Gastroesophageal sphincter (tissue), 4 donors: ENCODE measurements at regions not wholly inside any gene's neighbourhood (a gene's known extent, or its start where the extent isn't known, plus 50 kb on each side); places are given as distances from the start of the nearest gene placed in this dataset.
A peak's percentile ranks its signal among the peaks of the same experiment; 100 is the strongest.

Source experiments
- ATAC-seq: fragments of 150-250 bp; one replicate; pipeline ENCODE4 v1.9.1; 2016; ENCODE audit warnings: mild to moderate bottlenecking, moderate library complexity
- H3K27ac ChIP-seq, 4 donors: fragments of 200-600 bp; sonication (generic) in 3 of 4; 1 replicate in 3 of 4; 2 replicates in 1 of 4; pipeline ENCODE4 v1.5.1; 2016 to 2019
- H3K27me3 ChIP-seq: fragments of 200-600 bp; sonication (generic); one replicate; pipeline ENCODE4 v1.5.1; 2019
- H3K36me3 ChIP-seq, 2 donors: fragments of 200-600 bp; sonication (generic); one replicate each; pipeline ENCODE4 v1.5.1; 2019; ENCODE audit warnings: control low read depth in 1 of 2
- H3K4me1 ChIP-seq, 3 donors: fragments of 200-600 bp; sonication (generic); 1 replicate in 2 of 3; 2 replicates in 1 of 3; pipeline ENCODE4 v1.5.1; 2016 to 2019; ENCODE audit warnings: control low read depth in 2 of 3
- H3K4me3 ChIP-seq, 2 donors: fragments of 200-600 bp; sonication (generic); one replicate each; pipeline ENCODE4 v1.5.1; 2019; ENCODE audit warnings: mild to moderate bottlenecking in 1 of 2, moderate library complexity in 1 of 2
- H3K9me3 ChIP-seq, 3 donors: fragments of 200-600 bp; sonication (generic); one replicate each; pipeline ENCODE4 v1.5.1; 2017 to 2019; ENCODE audit warnings: control low read depth in 2 of 3
- CTCF ChIP-seq, 4 experiments: fragments of 200-600 bp in 2 of 4; fragments of 450-650 bp in 2 of 4; sonication (generic) in 1 of 4; IDR thresholded peaks; one replicate each; pipeline ENCODE4 v1.5.1; 2017 to 2019; ENCODE audit warnings: antibody characterized with exemption in 4 of 4, mild to moderate bottlenecking in 2 of 4, moderate library complexity in 2 of 4
- EP300 ChIP-seq: sonication (generic); formaldehyde crosslinking; IDR thresholded peaks from one replicate; pipeline ENCODE4 v1.6.1; 2017; ENCODE audit warnings: antibody characterized with exemption, mild to moderate bottlenecking
- POLR2A ChIP-seq, 2 donors: fragments of 450-650 bp; IDR thresholded peaks; one replicate each; pipeline ENCODE4 v1.6.1; 2017; ENCODE audit warnings: antibody characterized with exemption in 2 of 2, mild to moderate bottlenecking in 2 of 2, moderate library complexity in 1 of 2
- POLR2AphosphoS5 ChIP-seq: sonication (generic); formaldehyde crosslinking; IDR thresholded peaks from one replicate; pipeline ENCODE4 v1.6.1; 2017; ENCODE audit warnings: antibody characterized with exemption
- WGBS, 2 donors: methylation state at CpG; one replicate each; pipeline ENCODE4 v1.1.5; 2018; ENCODE audit warnings: low coverage in 1 of 2; 5-methylcytosine and 5-hydroxymethylcytosine counted together

- Histone ChIP-seq H3K4me3 (no peak overlapping the region), H3K27me3 (no peaks in the 10 kb centered on the region), H3K4me1 (peaks cover 0 to 3% (median 0%) of the 10 kb centered on the region in 3 donors), H3K9me3 (no peaks in the 10 kb centered on the region), H3K36me3 (no peaks in the 10 kb centered on the region), H3K27ac (no peak overlapping the region)
- TF ChIP-seq CTCF (IDR thresholded peaks at IDR 0.05) (no peak), POLR2AphosphoS5 (no peak), EP300 (no peak), POLR2A (IDR thresholded peaks at IDR 0.05) (no peak)
- WGBS, 2 donors: 92 to 100% methylated on average over 1 of the region's 1 CpG
- no peak for ATAC-seq
Observed at GRCh38 chr18:70428439-70428838, 139.6 kb downstream of the SOCS6 start.

GRCh38 chr18:70426818-70427217 lies 138.0 kb downstream of the SOCS6 start:
- no peaks in the 10 kb centered on the region for H3K9me3 ChIP-seq
- no peaks in the 10 kb centered on the region for H3K36me3 ChIP-seq
- TF ChIP-seq EP300 (no peak), POLR2A (IDR thresholded peaks at IDR 0.05) (no peak), POLR2AphosphoS5 (no peak), CTCF (IDR thresholded peaks at IDR 0.05) (no peak)
- no peak overlapping the region for H3K4me3 ChIP-seq
- H3K4me1 ChIP-seq: peaks cover 0 to 18% (median 4%) of the 10 kb centered on the region in 3 donors
- H3K27me3 ChIP-seq: no peaks in the 10 kb centered on the region
- ATAC-seq: no peak
- 83 to 96% methylated on average over 3 to 7 of the region's 9 CpGs for WGBS, 2 donors
- H3K27ac ChIP-seq: no peak overlapping the region

GRCh38 chr18:70425236-70425635 lies 136.4 kb downstream of the SOCS6 start:
- 83 to 87% methylated on average over 3 of the region's 3 CpGs for WGBS, 2 donors
- Histone ChIP-seq H3K36me3 (no peaks in the 10 kb centered on the region), H3K9me3 (no peaks in the 10 kb centered on the region), H3K4me3 (no peak overlapping the region), H3K4me1 (peaks cover 9 to 32% (median 9%) of the 10 kb centered on the region in 3 donors), H3K27me3 (no peaks in the 10 kb centered on the region), H3K27ac (no peak overlapping the region)
- ATAC-seq: no peak
- TF ChIP-seq CTCF (IDR thresholded peaks at IDR 0.05) (no peak), POLR2AphosphoS5 (no peak), EP300 (no peak), POLR2A (IDR thresholded peaks at IDR 0.05) (no peak)

GRCh38 chr18:70423988-70424387 lies 135.1 kb downstream of the SOCS6 start:
- 39 to 62% methylated on average over 4 of the region's 4 CpGs for WGBS, 2 donors
- H3K4me3 ChIP-seq: no peak overlapping the region
- no peak for ATAC-seq
- no peak for TF ChIP-seq POLR2AphosphoS5
- no peak for TF ChIP-seq POLR2A (IDR thresholded peaks at IDR 0.05)
- no peaks in the 10 kb centered on the region for H3K27me3 ChIP-seq
- no peaks in the 10 kb centered on the region for H3K36me3 ChIP-seq
- H3K9me3 ChIP-seq: no peaks in the 10 kb centered on the region
- H3K4me1 ChIP-seq: peaks cover 9 to 32% (median 9%) of the 10 kb centered on the region in 3 donors
- H3K27ac ChIP-seq: no peak overlapping the region

GRCh38 chr18:70423120-70423519 lies 134.3 kb downstream of the SOCS6 start:
- H3K4me1 ChIP-seq: peaks cover 9 to 32% (median 9%) of the 10 kb centered on the region in 3 donors
- no peak overlapping the region for H3K4me3 ChIP-seq
- H3K27ac ChIP-seq: peak overlapping the region in 2 of 4 donors; percentile 40 to 45
- H3K27me3 ChIP-seq: no peaks in the 10 kb centered on the region
- TF ChIP-seq CTCF (IDR thresholded peaks at IDR 0.05) (no peak), POLR2AphosphoS5 (no peak)
- WGBS, 2 donors: 0 to 43% methylated on average over 3 to 5 of the region's 5 CpGs
- no peaks in the 10 kb centered on the region for H3K9me3 ChIP-seq
- no peaks in the 10 kb centered on the region for H3K36me3 ChIP-seq
- ATAC-seq: no peak
